ENCODE measurements at regions not wholly inside any gene's neighbourhood (a gene's known extent, or its start where the extent isn't known, plus 50 kb on each side); places are given as distances from the start of the nearest gene placed in this dataset.

DNA sequence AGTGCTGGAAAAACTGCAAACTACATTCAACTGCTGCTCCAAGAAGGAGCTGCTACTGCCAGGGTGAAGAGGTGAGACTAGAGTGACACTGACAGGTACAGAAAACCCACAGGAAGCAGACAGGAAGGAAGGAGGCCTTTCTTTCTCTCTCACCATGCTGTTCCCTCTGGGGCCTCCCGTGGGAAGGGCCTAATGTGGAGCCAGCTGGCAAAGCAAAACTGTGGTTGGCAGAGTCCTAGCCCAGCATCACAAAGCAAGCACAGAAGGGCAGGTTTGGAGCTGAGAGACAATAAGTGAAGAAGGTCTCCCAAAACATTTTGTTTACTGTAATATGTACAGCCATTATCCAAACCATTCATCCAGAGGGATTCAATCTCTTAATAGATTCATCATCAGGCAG lies 122.5 kb upstream of the MAX start:
- TF ChIP-seq, protein P1, sequence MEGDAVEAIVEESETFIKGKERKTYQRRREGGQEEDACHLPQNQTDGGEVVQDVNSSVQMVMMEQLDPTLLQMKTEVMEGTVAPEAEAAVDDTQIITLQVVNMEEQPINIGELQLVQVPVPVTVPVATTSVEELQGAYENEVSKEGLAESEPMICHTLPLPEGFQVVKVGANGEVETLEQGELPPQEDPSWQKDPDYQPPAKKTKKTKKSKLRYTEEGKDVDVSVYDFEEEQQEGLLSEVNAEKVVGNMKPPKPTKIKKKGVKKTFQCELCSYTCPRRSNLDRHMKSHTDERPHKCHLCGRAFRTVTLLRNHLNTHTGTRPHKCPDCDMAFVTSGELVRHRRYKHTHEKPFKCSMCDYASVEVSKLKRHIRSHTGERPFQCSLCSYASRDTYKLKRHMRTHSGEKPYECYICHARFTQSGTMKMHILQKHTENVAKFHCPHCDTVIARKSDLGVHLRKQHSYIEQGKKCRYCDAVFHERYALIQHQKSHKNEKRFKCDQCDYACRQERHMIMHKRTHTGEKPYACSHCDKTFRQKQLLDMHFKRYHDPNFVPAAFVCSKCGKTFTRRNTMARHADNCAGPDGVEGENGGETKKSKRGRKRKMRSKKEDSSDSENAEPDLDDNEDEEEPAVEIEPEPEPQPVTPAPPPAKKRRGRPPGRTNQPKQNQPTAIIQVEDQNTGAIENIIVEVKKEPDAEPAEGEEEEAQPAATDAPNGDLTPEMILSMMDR (conservative IDR thresholded peaks at IDR 0.05; ENCODE audit: low read length): no peak
- TF ChIP-seq EZH2phosphoT487 (IDR thresholded peaks at IDR 0.05; ENCODE audit: borderline replicate concordance): no peak
